ENCODE measurements at regions not wholly inside any gene's neighbourhood (a gene's known extent, or its start where the extent isn't known, plus 50 kb on each side); places are given as distances from the start of the nearest gene placed in this dataset.

- TF ChIP-seq CTCF (IDR thresholded peaks at IDR 0.05 in 8 of 11, conservative IDR thresholded peaks at IDR 0.05 in 3 of 11), result no peak
- TF ChIP-seq POLR2A (IDR thresholded peaks at IDR 0.05), result no peak
Observed at GRCh38 chr1:103309786-103310185, 201.5 kb upstream of the COL11A1 start.
